ENCODE measurements at regions not wholly inside any gene's neighbourhood (a gene's known extent, or its start where the extent isn't known, plus 50 kb on each side); places are given as distances from the start of the nearest gene placed in this dataset.

DNA sequence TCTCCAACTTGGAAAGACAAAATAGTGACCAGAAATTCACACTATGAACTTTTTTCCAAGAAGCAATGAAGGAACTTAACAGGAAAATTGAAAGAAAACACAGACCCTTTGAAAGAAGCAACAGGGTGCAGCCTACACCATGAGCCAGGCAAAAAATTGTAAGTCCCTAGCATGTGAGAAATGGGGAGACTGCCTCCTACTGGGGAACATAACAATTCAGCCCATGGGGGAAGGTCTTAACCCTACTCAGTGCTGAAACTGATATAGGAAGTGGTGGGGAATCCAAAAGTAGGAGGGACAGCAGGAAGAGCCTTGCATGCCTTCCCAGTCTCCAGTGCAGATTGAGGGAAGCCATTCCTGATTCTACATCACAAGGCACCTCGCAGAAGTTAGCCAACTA lies 235.1 kb upstream of the UFL1 start:
- TF ChIP-seq, protein P1, sequence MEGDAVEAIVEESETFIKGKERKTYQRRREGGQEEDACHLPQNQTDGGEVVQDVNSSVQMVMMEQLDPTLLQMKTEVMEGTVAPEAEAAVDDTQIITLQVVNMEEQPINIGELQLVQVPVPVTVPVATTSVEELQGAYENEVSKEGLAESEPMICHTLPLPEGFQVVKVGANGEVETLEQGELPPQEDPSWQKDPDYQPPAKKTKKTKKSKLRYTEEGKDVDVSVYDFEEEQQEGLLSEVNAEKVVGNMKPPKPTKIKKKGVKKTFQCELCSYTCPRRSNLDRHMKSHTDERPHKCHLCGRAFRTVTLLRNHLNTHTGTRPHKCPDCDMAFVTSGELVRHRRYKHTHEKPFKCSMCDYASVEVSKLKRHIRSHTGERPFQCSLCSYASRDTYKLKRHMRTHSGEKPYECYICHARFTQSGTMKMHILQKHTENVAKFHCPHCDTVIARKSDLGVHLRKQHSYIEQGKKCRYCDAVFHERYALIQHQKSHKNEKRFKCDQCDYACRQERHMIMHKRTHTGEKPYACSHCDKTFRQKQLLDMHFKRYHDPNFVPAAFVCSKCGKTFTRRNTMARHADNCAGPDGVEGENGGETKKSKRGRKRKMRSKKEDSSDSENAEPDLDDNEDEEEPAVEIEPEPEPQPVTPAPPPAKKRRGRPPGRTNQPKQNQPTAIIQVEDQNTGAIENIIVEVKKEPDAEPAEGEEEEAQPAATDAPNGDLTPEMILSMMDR (conservative IDR thresholded peaks at IDR 0.05; ENCODE audit: low read depth, low read length): no peak
- TF ChIP-seq EZH2 (IDR thresholded peaks at IDR 0.05; ENCODE audit: borderline replicate concordance, low read depth, low read length, poor library complexity, severe bottlenecking): no peak
